ENCODE measurements at regions not wholly inside any gene's neighbourhood (a gene's known extent, or its start where the extent isn't known, plus 50 kb on each side); places are given as distances from the start of the nearest gene placed in this dataset.

DNA sequence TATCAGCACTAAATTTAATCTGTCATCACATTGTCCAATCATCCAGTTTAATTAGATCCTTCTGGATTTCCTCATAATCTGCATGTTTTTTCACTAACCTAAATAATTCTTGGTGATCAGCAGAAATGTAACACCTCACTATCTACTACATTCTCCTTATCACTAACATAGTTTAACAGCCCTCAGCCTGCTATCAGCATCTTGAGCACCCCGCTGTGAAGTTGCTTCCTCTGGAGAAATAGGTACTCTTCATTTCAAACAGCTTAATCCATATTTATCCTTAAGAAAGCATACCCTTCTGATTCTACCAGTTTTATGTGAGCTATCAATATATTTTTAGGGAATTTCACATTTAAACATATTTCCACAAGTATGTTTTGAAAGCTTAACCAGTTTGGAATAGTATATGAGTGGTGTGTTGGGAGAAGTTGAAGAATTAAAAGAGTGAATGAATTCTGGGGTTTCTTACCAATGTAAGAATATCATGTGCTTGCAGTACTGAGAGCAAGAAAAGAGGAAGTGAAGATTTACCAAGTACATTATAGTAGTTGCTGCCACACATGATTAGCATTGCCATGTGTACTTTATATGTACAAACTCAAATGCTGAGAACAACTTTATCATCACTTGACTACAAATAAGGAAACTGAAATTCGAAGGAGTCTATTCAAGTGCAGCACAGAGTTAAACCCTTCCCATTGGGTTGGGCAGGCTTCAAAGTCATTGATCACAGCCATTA lies 771.1 kb upstream of the ADGRL4 start:
- Histone ChIP-seq H3K4me3 (no peak overlapping the region), H3K36me3 (ENCODE audit: control insufficient read depth in 4 of 4, insufficient read depth in 4 of 4, low read length in 4 of 4) (no peaks in the 10 kb centered on the region), H3K4me1 (ENCODE audit: control insufficient read depth in 5 of 5, insufficient read depth in 5 of 5, low read length in 5 of 5) (no peaks in the 10 kb centered on the region), H3K9ac (ENCODE audit: insufficient read depth in 1 of 2, low read length in 2 of 2) (no peak overlapping the region), H3K27ac (ENCODE audit: low read depth in 1 of 2, low read length in 1 of 2) (no peak overlapping the region), H3K9me3 (ENCODE audit: control insufficient read depth in 4 of 4, insufficient read depth in 3 of 4, low read length in 3 of 4) (no peaks in the 10 kb centered on the region), H3K27me3 (ENCODE audit: control insufficient read depth in 3 of 3, insufficient read depth in 3 of 3, low read length in 2 of 3) (no peaks in the 10 kb centered on the region)
- 57 to 68% methylated on average over 2 of the region's 2 CpGs for WGBS, 2 donors
- TF ChIP-seq, protein P1, sequence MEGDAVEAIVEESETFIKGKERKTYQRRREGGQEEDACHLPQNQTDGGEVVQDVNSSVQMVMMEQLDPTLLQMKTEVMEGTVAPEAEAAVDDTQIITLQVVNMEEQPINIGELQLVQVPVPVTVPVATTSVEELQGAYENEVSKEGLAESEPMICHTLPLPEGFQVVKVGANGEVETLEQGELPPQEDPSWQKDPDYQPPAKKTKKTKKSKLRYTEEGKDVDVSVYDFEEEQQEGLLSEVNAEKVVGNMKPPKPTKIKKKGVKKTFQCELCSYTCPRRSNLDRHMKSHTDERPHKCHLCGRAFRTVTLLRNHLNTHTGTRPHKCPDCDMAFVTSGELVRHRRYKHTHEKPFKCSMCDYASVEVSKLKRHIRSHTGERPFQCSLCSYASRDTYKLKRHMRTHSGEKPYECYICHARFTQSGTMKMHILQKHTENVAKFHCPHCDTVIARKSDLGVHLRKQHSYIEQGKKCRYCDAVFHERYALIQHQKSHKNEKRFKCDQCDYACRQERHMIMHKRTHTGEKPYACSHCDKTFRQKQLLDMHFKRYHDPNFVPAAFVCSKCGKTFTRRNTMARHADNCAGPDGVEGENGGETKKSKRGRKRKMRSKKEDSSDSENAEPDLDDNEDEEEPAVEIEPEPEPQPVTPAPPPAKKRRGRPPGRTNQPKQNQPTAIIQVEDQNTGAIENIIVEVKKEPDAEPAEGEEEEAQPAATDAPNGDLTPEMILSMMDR (IDR thresholded peaks at IDR 0.05; ENCODE audit: control extremely low read depth, extremely low read depth): no peak
- ATAC-seq (ENCODE audit: insufficient read depth, low FRiP score) (no peak), DNase-seq (no peak)

GRCh38 chr1:79775402-79775801 lies 768.9 kb upstream of the ADGRL4 start:
- TF ChIP-seq, protein P1 (IDR thresholded peaks at IDR 0.05; ENCODE audit: control extremely low read depth, extremely low read depth): no peak
- H3K4me1 ChIP-seq (ENCODE audit: control insufficient read depth in 5 of 5, insufficient read depth in 5 of 5, low read length in 5 of 5): no peaks in the 10 kb centered on the region
- H3K27me3 ChIP-seq (ENCODE audit: control insufficient read depth in 3 of 3, insufficient read depth in 3 of 3, low read length in 2 of 3): no peaks in the 10 kb centered on the region
- H3K27ac ChIP-seq (ENCODE audit: low read depth in 1 of 2, low read length in 1 of 2): no peak overlapping the region
- no peaks in the 10 kb centered on the region for H3K9me3 ChIP-seq (ENCODE audit: control insufficient read depth in 4 of 4, insufficient read depth in 3 of 4, low read length in 3 of 4)
- H3K36me3 ChIP-seq (ENCODE audit: control insufficient read depth in 4 of 4, insufficient read depth in 4 of 4, low read length in 4 of 4): no peaks in the 10 kb centered on the region
- WGBS, 2 donors: 77 to 83% methylated on average over 2 of the region's 2 CpGs
- DNase-seq (no peak), ATAC-seq (ENCODE audit: insufficient read depth, low FRiP score) (no peak)
- H3K4me3 ChIP-seq: no peak overlapping the region
- H3K9ac ChIP-seq (ENCODE audit: insufficient read depth in 1 of 2, low read length in 2 of 2): no peak overlapping the region

DNA sequence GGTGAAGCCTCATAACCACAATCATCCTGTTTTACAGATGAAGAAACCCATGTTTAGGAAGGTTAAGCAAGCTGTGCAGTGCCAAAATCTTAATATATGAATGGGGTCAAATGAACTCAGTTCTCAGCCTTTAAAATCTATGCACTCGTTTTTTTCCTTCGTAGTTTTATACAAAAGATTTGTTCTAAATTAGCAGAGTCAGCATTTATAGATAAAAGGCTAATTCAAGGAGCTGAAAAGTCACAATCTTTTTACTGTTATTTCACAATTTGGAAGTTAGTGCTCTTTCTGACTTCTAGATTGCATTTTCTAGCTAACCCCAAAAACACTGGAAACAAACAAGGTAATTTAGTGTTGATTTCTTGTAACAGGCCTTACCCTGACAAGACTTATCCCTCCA lies 766.9 kb upstream of the ADGRL4 start:
- Histone ChIP-seq H3K36me3 (ENCODE audit: control insufficient read depth in 4 of 4, insufficient read depth in 4 of 4, low read length in 4 of 4) (no peaks in the 10 kb centered on the region), H3K9ac (ENCODE audit: insufficient read depth in 1 of 2, low read length in 2 of 2) (no peak overlapping the region), H3K27ac (ENCODE audit: low read depth in 1 of 2, low read length in 1 of 2) (no peak overlapping the region), H3K4me3 (no peak overlapping the region), H3K4me1 (ENCODE audit: control insufficient read depth in 5 of 5, insufficient read depth in 5 of 5, low read length in 5 of 5) (no peaks in the 10 kb centered on the region), H3K27me3 (ENCODE audit: control insufficient read depth in 3 of 3, insufficient read depth in 3 of 3, low read length in 2 of 3) (no peaks in the 10 kb centered on the region), H3K9me3 (ENCODE audit: control insufficient read depth in 4 of 4, insufficient read depth in 3 of 4, low read length in 3 of 4) (no peaks in the 10 kb centered on the region)
- DNase-seq: no peak
- TF ChIP-seq, protein P1 (IDR thresholded peaks at IDR 0.05; ENCODE audit: control extremely low read depth, extremely low read depth): no peak
- ATAC-seq (ENCODE audit: insufficient read depth, low FRiP score): no peak
- 81 to 88% methylated on average over 2 of the region's 2 CpGs for WGBS, 2 donors

- ATAC-seq (ENCODE audit: insufficient read depth, low FRiP score) (no peak), DNase-seq (no peak)
- peaks cover 0 to 1% (median 0%) of the 10 kb centered on the region in 4 donors for H3K9me3 ChIP-seq (ENCODE audit: control insufficient read depth in 4 of 4, insufficient read depth in 3 of 4, low read length in 3 of 4)
- no peak overlapping the region for H3K9ac ChIP-seq (ENCODE audit: insufficient read depth in 1 of 2, low read length in 2 of 2)
- no peaks in the 10 kb centered on the region for H3K27me3 ChIP-seq (ENCODE audit: control insufficient read depth in 3 of 3, insufficient read depth in 3 of 3, low read length in 2 of 3)
- H3K4me3 ChIP-seq: no peak overlapping the region
- H3K4me1 ChIP-seq (ENCODE audit: control insufficient read depth in 5 of 5, insufficient read depth in 5 of 5, low read length in 5 of 5): no peaks in the 10 kb centered on the region
- no peak overlapping the region for H3K27ac ChIP-seq (ENCODE audit: low read depth in 1 of 2, low read length in 1 of 2)
- TF ChIP-seq, protein P1 (IDR thresholded peaks at IDR 0.05; ENCODE audit: control extremely low read depth, extremely low read depth): no peak
- H3K36me3 ChIP-seq (ENCODE audit: control insufficient read depth in 4 of 4, insufficient read depth in 4 of 4, low read length in 4 of 4): no peaks in the 10 kb centered on the region
Observed at GRCh38 chr1:79762461-79762860, 755.9 kb upstream of the ADGRL4 start.

Measured in lung (tissue), 11 donors.